ENCODE measurements at regions not wholly inside any gene's neighbourhood (a gene's known extent, or its start where the extent isn't known, plus 50 kb on each side); places are given as distances from the start of the nearest gene placed in this dataset.

DNA sequence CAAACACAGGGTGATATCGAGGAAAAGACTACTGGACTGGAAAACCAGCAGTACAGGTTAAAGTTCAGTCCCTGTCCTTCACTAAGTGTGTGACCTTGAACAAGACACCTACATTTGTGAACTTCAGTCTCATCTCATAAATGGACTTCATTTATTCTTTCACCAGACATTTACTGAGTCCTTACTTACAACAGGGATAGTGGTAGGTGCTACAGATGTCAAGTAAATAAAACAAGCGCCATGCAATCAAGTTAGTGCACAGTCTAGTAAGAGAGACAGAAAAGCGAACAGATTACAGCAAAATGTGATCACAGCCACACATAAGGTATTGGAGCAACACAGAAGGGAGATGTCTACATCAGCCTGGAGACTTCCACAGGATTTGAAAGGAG lies 413.2 kb downstream of the ACTL7B start:
- CTCF ChIA-PET (ENCODE audit: low intra/inter-chr PET ratio, low total read pairs): no interaction called here
- peak; percentile 60 for FAIRE-seq
- ATAC-seq: peak; percentile 48
- Histone ChIP-seq H3K79me2 (ENCODE audit: insufficient read depth, low read length) (no peaks in the 10 kb centered on the region), H3K9me3 (ENCODE audit: low read length) (no peaks in the 10 kb centered on the region), H3K27me3 (ENCODE audit: control insufficient read depth in 1 of 2, insufficient read depth in 2 of 2, low read length in 2 of 2) (no peaks in the 10 kb centered on the region), H3K4me2 (ENCODE audit: low read depth, low read length) (peak overlapping the region; percentile 41; the same call in 1 of the 2 replicates), H3K27ac (ENCODE audit: extremely low read length, insufficient read depth, low read length) (peak overlapping the region; percentile 82), H3K4me3 (replicated peaks in 1 of 3; ENCODE audit: insufficient read depth in 1 of 3, low read depth in 2 of 3, low read length in 3 of 3) (no peak overlapping the region), H2AFZ (ENCODE audit: low read length) (no peak overlapping the region), H4K20me1 (ENCODE audit: insufficient read depth, low read length) (no peaks in the 10 kb centered on the region), H3K9ac (ENCODE audit: insufficient read depth, low read depth, low read length) (peak overlapping the region; percentile 24), H3K4me1 (ENCODE audit: insufficient read depth, low read length) (peaks cover 66% of the 10 kb centered on the region), H3K36me3 (replicated peaks in 1 of 2; ENCODE audit: control insufficient read depth in 1 of 2, insufficient read depth in 2 of 2, low read length in 2 of 2) (no peaks in the 10 kb centered on the region)
- intact Hi-C loops (cut with micrococcal nuclease; ENCODE audit: unreplicated experiment): no loop called here
- DNase-seq (ENCODE audit: low spot score): peak; percentile 50
- POLR2A ChIA-PET: interaction anchor here (0.8 kb wide), 1 partner anchor 25 kb away, joined by 3 read pairs; no protein-coding TSS in a partner anchor
- BruUV-seq (replicated peaks): no TSS peak
- 70% methylated on average over 3 of the region's 3 CpGs for WGBS (ENCODE audit: low lambda C conversion rate)
- in situ Hi-C loops (cut with HindIII; ENCODE audit: extremely low pct_ligation_motif_present, low pct_unique_long_range_greater_than_20kb): loop anchor here (25.0 kb wide), 1 partner anchor 320 kb away; no protein-coding TSS in a partner anchor
- TF ChIP-seq SOX13 (IDR thresholded peaks at IDR 0.05) (no peak; the same call in 1 of the 2 replicates), SOX13 (CRISPR knock-in tag; conservative IDR thresholded peaks at IDR 0.05 in 1 of 2, IDR thresholded peaks at IDR 0.05 in 1 of 2) (peak in 1 of 2 experiments; percentile 39; a peak in 1 of 4 replicates), ZNF331 (CRISPR knock-in tag; IDR thresholded peaks at IDR 0.05) (peak; percentile 25; the same call in 1 of the 2 replicates), ZNF652 (CRISPR knock-in tag; IDR thresholded peaks at IDR 0.05; ENCODE audit: borderline replicate concordance, low read depth) (no peak), SALL1 (CRISPR knock-in tag; IDR thresholded peaks at IDR 0.05) (peak; percentile 49; the same call in 1 of the 2 replicates), ZNF24 (IDR thresholded peaks at IDR 0.05) (peak; percentile 59; the same call in 1 of the 2 replicates), CEBPG (CRISPR knock-in tag; IDR thresholded peaks at IDR 0.05) (peak; percentile 9; the same call in 1 of the 2 replicates), BCL6 (CRISPR knock-in tag; IDR thresholded peaks at IDR 0.05) (peak; percentile 96), RARA (CRISPR knock-in tag; IDR thresholded peaks at IDR 0.05) (peak; percentile 66), FOXA3 (CRISPR knock-in tag; IDR thresholded peaks at IDR 0.05) (peak; percentile 47), NCOA2 (CRISPR knock-in tag; IDR thresholded peaks at IDR 0.05) (peak; percentile 57), HMG20A (CRISPR knock-in tag; IDR thresholded peaks at IDR 0.05; ENCODE audit: borderline replicate concordance) (peak; percentile 52; the same call in 1 of the 2 replicates)
- TF ChIP-seq, protein P1, sequence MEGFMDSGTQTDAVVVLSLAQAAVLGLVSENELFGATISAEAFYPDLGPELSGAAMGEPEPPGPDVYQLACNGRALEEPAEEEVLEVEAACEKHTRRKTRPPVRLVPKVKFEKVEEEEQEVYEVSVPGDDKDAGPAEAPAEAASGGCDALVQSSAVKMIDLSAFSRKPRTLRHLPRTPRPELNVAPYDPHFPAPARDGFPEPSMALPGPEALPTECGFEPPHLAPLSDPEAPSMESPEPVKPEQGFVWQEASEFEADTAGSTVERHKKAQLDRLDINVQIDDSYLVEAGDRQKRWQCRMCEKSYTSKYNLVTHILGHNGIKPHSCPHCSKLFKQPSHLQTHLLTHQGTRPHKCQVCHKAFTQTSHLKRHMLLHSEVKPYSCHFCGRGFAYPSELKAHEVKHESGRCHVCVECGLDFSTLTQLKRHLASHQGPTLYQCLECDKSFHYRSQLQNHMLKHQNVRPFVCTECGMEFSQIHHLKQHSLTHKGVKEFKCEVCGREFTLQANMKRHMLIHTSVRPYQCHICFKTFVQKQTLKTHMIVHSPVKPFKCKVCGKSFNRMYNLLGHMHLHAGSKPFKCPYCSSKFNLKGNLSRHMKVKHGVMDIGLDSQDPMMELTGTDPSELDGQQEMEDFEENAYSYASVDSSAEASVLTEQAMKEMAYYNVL (CRISPR knock-in tag; IDR thresholded peaks at IDR 0.05; ENCODE audit: borderline replicate concordance): 0 out of 2 replicates have a peak, but pooled peaks have one; percentile 35
- TF ChIP-seq, protein P2, sequence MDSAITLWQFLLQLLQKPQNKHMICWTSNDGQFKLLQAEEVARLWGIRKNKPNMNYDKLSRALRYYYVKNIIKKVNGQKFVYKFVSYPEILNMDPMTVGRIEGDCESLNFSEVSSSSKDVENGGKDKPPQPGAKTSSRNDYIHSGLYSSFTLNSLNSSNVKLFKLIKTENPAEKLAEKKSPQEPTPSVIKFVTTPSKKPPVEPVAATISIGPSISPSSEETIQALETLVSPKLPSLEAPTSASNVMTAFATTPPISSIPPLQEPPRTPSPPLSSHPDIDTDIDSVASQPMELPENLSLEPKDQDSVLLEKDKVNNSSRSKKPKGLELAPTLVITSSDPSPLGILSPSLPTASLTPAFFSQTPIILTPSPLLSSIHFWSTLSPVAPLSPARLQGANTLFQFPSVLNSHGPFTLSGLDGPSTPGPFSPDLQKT (CRISPR knock-in tag; IDR thresholded peaks at IDR 0.05; ENCODE audit: borderline replicate concordance): no peak
- TF ChIP-seq, protein P3, sequence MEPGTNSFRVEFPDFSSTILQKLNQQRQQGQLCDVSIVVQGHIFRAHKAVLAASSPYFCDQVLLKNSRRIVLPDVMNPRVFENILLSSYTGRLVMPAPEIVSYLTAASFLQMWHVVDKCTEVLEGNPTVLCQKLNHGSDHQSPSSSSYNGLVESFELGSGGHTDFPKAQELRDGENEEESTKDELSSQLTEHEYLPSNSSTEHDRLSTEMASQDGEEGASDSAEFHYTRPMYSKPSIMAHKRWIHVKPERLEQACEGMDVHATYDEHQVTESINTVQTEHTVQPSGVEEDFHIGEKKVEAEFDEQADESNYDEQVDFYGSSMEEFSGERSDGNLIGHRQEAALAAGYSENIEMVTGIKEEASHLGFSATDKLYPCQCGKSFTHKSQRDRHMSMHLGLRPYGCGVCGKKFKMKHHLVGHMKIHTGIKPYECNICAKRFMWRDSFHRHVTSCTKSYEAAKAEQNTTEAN (CRISPR knock-in tag; conservative IDR thresholded peaks at IDR 0.05): peak; percentile 92
- TF ChIP-seq, protein P4, sequence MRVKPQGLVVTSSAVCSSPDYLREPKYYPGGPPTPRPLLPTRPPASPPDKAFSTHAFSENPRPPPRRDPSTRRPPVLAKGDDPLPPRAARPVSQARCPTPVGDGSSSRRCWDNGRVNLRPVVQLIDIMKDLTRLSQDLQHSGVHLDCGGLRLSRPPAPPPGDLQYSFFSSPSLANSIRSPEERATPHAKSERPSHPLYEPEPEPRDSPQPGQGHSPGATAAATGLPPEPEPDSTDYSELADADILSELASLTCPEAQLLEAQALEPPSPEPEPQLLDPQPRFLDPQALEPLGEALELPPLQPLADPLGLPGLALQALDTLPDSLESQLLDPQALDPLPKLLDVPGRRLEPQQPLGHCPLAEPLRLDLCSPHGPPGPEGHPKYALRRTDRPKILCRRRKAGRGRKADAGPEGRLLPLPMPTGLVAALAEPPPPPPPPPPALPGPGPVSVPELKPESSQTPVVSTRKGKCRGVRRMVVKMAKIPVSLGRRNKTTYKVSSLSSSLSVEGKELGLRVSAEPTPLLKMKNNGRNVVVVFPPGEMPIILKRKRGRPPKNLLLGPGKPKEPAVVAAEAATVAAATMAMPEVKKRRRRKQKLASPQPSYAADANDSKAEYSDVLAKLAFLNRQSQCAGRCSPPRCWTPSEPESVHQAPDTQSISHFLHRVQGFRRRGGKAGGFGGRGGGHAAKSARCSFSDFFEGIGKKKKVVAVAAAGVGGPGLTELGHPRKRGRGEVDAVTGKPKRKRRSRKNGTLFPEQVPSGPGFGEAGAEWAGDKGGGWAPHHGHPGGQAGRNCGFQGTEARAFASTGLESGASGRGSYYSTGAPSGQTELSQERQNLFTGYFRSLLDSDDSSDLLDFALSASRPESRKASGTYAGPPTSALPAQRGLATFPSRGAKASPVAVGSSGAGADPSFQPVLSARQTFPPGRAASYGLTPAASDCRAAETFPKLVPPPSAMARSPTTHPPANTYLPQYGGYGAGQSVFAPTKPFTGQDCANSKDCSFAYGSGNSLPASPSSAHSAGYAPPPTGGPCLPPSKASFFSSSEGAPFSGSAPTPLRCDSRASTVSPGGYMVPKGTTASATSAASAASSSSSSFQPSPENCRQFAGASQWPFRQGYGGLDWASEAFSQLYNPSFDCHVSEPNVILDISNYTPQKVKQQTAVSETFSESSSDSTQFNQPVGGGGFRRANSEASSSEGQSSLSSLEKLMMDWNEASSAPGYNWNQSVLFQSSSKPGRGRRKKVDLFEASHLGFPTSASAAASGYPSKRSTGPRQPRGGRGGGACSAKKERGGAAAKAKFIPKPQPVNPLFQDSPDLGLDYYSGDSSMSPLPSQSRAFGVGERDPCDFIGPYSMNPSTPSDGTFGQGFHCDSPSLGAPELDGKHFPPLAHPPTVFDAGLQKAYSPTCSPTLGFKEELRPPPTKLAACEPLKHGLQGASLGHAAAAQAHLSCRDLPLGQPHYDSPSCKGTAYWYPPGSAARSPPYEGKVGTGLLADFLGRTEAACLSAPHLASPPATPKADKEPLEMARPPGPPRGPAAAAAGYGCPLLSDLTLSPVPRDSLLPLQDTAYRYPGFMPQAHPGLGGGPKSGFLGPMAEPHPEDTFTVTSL (CRISPR knock-in tag; IDR thresholded peaks at IDR 0.05; ENCODE audit: borderline replicate concordance): peak; percentile 35; the same call in 1 of the 2 replicates

Data from HepG2 (cell line).